GM19324 (cell line): ENCODE measurements at regions not wholly inside any gene's neighbourhood (a gene's known extent, or its start where the extent isn't known, plus 50 kb on each side); places are given as distances from the start of the nearest gene placed in this dataset.
"Not testable (repeated sequence)": the region's sequence is repeated elsewhere in the genome, so short reads cannot be mapped to it uniquely, and the experiment has no call there.

Experiments used
- ATAC-seq: cut with Tn5 transposase; IDR thresholded peaks from one replicate; pipeline ENCODE4 v1.9.1; 2021; ENCODE audit warnings: mild to moderate bottlenecking, moderate library complexity; ENCODE audit not compliant: unreplicated experiment, low FRiP score

DNA sequence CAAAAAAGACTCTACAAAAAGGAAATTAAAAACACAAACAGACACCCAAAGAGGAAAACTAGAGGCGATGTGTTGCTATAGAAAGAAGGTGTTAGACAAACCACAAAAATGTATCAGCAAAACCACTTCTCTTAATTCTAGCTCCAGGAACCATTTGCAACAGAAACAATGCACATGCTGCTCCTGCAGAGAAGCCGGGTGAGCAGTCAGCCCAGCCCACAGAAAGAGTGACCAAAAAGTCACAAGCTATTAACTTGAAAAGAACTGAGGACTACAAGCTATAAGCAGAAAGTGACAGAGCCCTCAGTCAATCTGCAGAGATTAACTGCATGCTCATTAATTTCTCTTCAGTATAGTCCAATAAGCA lies 96.2 kb upstream of the KLHL13 start:
- peak; percentile 66 for ATAC-seq

DNA sequence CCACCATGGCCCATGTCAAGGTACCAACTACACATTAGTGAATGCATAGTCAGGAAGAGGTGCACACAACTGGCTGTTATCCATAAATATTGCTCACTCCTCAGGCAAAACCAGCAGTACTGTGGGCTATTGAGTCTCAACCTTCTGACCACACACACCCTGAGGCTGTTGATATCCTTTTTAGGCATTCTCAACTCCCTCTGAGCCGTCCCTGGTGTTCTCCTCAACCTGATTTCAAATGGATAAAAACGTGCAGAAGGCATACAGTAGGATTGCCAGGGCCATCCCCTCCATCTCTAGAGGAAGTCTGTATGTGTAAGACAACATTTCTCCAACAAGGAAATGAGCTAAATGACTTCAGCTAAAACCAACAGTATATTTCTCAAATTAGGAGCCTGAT lies 98.7 kb upstream of the KLHL13 start:
- no peak for ATAC-seq

DNA sequence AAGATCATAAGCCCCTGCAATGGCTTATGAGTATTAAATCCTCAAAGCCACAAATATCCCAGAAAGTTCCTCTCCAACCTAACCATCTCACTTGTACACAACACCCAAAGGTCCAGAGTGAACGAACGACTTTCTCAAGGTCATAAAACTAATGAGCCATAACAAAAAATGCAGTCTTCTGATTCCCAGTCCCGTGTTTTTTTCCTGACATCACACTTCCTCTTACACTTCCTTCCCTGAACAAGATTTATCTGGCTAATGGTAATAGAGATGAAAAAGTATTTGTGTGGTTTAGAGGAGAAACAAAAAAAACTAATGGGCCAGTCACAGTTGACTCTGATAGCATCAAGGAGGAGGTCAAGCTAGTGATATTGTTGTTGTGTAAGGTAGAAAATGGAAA lies 99.5 kb upstream of the KLHL13 start:
- no peak for ATAC-seq

DNA sequence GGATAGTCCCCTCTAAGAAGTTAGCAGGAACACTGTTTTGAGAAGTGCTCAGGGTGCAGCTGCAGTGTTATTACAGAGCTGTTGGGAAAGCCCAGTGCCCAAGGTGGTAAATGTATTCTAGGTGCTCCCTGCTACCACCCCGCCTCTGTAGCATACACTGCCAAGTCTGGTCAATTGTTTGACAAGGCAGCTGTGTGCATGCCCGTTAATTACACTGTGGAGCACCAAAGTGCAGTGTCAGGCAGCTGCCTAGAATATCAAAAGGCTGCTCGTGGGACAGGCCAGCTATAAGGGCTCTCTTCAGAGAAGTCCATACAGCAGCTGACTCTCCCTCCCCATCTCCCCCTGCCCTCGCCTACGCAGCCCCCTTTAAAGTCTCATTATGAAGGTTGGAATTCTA lies 99.9 kb upstream of the KLHL13 start:
- ATAC-seq, result no peak

DNA sequence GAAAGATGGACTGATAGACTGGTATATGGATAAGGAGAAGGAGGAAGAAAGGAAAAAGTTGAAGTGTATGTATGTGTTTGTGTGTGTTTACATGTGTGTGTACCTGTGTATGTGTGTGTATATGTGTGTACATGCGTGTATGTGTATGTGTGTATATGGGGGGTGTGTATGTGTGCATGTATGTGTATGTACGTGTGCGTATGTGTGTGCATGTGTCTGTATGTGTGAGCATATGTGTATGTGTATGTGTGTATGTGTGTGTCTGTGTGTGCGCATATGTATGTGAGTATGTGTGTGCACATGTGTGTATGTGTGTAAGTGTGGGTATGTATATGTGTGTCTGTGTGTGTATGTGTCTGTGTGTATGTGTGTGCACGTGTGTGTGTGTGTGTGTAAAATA lies 101.5 kb upstream of the KLHL13 start:
- ATAC-seq, result no peak

DNA sequence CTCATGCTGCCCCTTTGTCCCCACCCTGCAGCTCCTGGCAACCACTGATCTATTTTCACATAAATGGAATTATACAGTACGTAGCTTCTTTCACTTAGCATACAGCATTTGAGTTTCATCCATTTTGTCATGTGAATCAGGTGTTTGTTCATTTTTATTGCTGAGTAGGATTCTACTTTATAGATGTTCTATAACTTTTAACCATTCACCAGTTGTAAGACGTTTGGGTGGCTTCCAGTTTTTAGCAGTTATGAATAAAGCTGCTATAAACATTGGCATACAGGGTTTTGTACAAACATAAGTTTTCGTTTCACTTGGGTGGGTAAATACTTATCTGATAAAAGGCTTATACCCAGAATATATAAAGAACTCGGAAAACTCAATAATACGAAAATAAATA lies 102.3 kb upstream of the KLHL13 start:
- no peak for ATAC-seq

DNA sequence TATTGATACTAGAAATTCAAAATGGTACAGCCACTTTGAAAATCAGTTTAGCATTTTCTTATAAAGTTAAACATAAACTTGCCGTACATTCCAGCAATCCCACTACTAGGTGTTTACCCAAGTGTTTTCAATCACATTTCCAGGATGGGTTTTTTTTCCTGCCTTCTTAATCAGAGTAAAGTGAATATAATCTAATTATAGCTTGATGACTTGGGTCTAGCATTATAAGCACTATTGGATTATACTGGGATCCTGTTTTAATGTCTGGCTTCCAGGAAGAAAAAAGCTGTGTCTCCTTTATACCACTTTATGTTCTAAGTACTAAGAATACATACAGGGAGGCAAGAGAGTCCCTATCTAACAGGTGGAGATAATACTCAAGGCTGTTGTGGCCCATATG lies 103.3 kb upstream of the KLHL13 start:
- no peak for ATAC-seq

DNA sequence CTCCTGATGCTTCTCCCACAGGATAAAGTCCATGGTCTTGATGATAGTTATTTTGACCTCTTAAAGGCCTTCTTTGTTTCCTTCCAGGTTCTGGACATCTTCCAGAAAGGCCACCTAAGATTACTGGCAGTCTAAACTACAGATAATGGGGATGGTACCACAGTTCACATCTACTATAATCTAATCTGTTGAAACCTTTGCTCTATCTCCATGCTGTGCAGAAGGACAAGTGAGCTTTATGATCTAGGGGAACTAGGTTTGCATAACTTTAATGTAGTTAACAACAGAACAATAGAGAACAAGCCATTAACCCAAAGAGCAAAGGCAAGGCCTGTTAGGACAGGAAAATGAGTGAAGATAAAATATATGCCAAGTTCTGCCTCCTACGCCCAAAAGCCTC lies 103.9 kb upstream of the KLHL13 start:
- no peak for ATAC-seq

DNA sequence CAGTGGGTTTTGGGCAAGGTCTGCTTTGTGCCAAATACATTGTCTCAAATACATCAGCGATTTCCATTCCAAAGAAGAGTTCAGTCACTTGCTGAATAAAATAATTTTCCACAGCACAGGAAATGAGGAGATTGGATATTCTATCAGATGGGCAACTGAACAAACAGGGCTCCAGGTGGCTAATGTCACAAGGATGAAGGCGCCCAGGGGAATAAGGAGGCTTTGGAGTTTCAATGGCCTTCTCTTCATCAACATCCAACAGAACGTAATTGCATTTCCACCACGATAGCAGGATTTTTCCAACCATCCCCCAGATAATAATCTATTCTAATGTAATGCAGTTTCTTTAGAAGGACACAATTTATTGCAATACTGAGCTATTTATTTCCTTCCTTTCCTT lies 104.7 kb upstream of the KLHL13 start:
- ATAC-seq, result no peak

DNA sequence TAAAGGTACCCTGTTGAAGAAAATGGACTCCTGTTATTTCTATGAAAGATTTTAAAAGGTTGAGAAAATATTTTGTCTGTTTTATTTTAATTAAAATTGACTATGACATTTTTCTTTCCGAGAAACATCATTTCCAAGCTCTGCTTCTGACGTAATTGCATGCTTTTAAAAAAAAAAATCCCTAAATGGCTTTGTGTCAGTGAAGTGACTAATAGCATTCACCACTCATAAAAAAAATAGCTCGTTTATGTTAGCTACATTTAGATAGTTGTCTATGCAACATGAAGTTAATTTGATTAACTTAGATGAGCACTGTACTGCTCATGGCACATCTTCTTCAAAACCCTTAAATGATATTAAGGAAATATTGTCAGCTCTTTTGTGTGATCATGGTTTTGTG lies 105.1 kb upstream of the KLHL13 start:
- no peak for ATAC-seq

DNA sequence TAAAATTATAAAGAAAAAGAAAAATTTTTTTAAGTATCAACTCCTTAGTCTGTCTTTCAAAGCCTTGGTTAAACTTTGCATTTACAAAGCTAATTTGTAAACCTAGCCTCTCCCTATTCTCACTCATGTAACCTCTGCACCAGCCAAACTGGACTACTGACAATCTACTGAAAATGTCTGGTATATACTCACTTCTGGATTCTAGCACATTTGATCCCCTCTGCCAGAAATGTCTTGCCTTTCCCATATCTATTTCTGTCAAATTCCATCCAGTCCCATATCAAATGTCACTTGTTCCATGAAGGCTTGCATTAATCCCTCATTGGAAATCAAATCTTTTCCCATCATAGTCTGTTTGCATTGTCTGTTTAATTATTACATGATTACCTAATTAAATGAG lies 105.8 kb upstream of the KLHL13 start:
- ATAC-seq, result no peak

DNA sequence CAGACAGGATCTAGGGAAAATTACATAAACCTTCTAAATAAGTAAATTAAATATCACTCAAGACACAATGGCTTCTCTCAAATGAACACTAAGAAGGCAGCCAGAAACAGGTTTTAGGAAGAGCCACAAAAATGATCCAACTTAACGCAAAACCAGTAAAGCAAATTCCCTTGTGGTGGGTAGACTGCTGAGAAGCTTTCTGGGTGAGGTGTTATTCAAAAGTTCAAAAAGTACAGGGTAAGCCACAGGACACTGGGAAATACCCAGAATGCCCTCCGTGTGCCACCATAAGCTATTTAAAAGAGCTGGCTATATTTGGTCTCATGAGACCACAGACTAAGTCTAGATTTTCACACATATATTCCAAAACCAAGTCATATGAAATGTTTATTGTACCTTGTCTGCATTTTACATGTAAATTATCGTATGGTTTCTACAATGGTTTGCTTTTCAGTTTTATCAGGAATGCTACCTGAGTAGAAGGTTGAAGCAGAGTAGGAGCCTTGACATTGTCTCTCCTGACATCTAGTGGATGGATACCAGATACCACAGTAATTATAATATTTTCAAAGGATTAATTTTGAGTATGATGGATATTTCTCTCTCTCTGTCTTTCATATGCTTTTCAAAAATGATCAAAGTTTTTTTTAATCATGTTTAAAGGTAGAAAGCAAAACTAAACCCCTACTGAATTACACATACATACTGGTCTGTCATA lies 109.3 kb upstream of the KLHL13 start:
- ATAC-seq, result no peak

DNA sequence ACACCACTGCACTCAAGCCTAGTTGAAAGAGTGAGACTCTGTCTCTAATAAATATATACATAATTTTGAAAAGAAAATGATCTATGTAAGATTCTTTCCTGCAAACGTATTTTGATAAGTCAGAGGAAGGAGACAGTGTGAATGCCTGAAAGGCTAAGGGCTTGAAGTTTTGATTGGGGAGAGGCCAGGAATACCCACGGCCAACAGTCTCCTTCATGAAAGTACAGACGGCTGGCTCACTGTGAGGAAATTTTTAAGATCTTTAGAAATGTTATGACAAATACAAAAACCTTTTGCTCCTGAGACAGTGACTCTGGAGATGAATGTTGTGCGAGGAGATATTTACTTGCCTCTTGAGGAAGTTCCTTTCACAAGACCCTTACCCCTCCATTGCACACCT lies 111.4 kb upstream of the KLHL13 start:
- no peak for ATAC-seq

DNA sequence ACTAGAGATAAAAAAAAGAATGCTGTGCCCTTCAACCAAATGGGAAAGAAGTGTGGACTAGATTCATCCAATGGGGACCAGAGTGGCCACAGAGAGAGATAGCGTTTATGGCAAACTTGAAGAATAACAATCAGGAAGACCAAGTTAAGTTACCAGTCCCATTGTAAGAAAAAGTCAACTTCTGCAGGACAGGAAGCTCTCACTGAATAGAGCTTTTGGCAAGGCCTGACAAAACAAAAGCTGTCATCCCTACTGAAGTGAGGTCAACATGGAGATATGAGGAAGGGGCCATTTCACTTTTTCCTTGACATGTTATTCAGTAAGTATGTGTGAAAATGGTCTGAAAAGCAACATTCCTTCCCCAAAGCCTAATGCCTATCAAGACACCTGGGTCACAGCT lies 111.8 kb upstream of the KLHL13 start:
- ATAC-seq, result no peak

DNA sequence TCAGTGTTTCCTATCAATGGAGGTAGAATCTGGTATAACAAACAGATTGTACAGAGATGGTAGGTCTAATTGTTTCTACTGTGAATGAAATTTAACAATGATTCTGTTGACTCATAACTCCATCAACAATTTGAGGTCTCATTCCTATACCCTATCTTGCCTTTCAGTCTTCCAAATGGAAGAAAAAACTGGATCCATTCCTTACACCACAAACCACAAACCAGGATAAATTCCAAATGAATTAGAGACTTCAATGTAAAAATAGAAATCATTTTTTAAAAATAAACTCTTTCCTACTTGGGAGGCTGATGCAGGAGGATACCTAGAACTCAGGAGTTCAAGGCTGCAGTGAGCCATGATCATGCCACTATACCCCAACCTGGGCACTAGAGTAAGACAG lies 114.4 kb upstream of the WDR44 start:
- no peak for ATAC-seq

DNA sequence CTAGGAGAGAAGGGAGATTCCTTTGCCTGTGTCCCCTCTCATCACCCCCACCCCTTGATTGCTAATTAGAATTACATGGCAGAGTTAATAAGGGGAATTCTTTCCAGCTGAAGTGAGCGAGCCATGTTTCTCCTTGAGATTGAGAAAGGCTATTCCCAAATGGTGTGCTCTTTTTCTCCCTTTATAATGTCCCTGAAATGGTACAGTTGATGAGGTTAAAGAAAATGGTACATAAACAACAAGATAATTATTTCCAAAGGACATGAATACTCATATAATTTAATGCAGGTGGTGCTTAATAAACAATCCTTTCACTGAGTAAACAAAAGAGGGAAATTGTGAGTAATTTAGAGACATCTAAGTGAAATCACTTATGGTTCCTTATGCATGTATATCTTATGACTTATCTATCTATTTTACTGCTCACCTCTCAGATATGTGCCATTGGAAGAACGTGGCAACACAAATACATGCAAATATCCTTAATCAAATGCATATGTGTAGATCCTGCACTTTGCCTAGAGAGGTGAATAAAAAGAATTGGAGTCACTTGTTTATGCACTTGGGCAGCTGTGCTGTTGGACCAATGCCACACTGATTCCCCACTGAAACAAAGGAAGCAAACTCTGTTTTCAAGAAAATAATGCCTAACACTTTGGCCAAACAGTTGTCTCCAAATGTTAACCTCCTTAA lies 106.6 kb upstream of the WDR44 start:
- ATAC-seq, result no peak

DNA sequence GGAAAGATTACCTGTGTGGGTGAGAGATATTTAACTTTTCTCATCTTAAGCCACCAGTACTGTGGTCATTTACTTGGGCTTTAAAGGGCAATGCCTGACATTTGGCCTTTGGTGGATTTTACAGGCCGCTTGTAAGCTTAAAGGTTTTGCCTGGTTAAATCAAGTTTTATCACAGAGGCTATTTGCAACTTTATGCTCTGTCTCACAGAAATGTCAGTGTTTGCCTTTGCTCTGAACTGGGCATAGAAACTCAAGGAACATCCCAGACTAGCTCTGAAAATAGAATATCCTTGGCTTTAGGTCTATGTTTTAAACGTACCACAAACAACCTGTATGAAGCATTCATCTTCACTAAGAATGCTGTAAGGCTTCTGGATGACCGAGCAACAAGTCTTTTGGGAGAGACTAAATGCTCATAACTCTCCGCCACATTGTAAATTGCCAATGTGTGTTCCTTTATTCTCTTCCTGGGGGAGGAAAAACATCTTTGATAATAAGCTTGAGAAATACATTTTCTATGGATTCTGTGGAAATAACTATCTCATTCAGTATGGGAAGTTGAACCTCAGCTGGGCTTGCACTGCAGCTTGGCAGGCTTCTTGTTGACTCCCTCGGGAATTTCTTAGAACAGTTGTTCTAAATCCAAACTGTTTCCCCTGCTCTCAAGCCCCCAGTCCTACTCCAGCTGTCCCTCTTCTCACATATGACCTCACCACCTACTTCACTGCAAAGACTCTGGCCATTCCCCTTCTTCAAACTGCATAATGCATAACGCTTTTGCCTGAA lies 105.8 kb upstream of the WDR44 start:
- ATAC-seq, result no peak

DNA sequence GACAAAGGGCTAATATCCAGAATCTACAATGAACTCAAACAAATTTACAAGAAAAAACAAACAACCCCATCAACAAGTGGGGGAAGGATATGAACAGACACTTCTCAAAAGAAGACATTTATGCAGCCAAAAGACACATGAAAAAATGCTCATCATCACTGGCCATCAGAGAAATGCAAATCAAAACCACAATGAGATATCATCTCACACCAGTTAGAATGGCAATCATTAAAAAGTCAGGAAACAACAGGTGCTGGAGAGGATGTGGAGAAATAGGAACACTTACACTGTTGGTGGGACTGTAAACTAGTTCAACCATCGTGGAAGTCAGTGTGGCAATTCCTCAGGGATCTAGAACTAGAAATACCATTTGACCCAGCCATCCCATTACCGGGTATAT lies 98.9 kb upstream of the WDR44 start:
- not testable (repeated sequence) for ATAC-seq

DNA sequence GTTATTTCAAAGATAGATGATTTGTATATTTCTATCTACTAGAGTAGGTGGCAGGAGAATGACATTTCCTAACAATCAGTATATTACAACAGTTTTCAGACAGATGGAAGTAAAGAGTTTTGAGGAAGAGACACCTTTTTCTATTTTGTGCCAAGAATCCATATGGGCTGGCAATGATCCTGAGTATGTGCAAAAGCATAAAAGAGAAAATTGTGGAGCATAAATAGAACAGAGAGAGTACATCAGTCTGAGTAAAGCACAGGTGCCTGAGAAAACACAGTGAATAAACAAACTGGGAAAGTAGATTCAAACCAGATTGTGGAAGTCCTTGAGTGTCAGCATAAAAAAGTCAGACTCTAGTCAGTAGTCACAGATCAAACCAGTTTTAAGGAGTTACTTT lies 96.8 kb upstream of the WDR44 start:
- no peak for ATAC-seq

DNA sequence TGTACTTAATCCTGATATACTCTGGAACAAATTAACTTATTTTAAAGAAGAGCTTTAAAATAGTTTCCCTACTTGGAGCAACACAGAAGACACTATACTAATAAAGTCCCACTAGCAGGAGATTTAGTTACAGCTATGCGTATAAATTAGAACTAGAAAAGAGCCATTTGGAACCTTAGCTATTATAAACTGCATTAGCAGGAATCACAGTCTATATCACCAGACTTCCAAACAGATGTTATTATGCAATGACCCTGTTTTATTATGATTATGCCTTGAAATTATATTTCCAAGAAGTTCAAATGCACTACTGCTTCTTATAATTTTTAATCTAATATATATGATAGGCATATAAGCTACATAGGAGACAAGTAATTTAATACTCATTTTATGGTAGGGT lies 95.5 kb upstream of the WDR44 start:
- ATAC-seq, result no peak

DNA sequence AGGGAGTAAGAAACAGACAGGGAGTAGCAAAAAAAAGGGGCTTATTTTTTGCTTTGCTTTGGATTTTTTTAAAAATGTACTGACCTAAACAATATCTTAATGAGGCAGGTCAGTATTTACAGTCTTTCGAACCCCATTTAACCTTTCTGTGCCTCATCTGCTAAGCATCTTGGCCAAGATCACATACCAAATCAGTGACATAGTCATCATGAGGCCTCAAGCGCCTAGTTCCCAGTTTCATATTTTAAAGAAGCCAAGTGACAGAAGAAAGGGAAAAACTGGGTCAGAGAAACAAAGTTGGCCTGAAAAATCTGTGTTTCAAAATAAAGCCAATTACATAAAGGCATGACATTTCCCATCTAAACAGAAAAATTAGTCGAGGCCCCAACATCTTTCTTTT lies 94.6 kb upstream of the WDR44 start:
- no peak for ATAC-seq

DNA sequence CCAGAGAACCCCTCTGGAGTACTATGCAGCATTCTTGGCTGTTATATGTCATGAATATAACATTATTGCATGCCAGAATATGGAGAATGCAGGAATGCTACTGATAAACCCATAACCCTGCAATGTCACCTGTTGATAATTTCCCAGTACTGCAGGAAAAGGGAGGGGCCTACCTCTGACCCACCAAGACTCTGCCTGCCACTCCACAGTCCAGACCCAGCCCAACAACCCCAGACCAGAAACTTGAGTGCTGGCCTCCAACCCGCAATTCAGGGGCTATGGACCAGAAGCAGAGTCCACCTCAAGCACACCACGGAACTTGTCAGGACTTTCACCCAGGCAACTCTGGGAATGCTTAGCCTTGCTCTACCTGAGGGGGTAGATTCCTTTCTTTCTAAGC lies 92.9 kb upstream of the WDR44 start:
- no peak for ATAC-seq
